CD4-positive, alpha-beta T cell (primary cell): ENCODE measurements at regions not wholly inside any gene's neighbourhood (a gene's known extent, or its start where the extent isn't known, plus 50 kb on each side); places are given as distances from the start of the nearest gene placed in this dataset.

Experiments
- ATAC-seq: fragments of 200-7000 bp; cut with Tn5 transposase; one replicate; pipeline ENCODE4 v1.10.0; 2022; ENCODE audit warnings: mild to moderate bottlenecking; ENCODE audit not compliant: poor library complexity
- CTCF ChIA-PET: fragments of 350-600 bp; sonication (Branson Sonifier 250); formaldehyde crosslinking; loops from one replicate; lab custom pipeline; 2021; ENCODE audit warnings: antibody characterized with exemption, inconsistent platforms; lab: Charles Lee
- POLR2A ChIA-PET: fragments of 350-600 bp; sonication (Branson Sonifier 250); formaldehyde crosslinking; loops from one replicate; lab custom pipeline; 2021; ENCODE audit warnings: antibody characterized with exemption, inconsistent platforms; lab: Charles Lee
- DNase-seq, 14 experiments: peaks; one replicate each; pipeline ENCODE4 v3.0.0-alpha.2; 2013 to 2020; ENCODE audit warnings: mixed read lengths in 2 of 14
- H3K27ac ChIP-seq, 2 donors: one replicate each; pipeline versions ENCODE4 v1.5.1 to v1.7.0; 2013; ENCODE audit warnings: low read length in 2 of 2, low read depth in 1 of 2, mild to moderate bottlenecking in 1 of 2
- H3K27me3 ChIP-seq, 2 experiments: 1 replicate in 1 of 2; 2 replicates in 1 of 2; pipeline versions ENCODE4 v1.6.1 to v1.7.0; 2013; ENCODE audit warnings: low read length in 2 of 2, control low read depth in 1 of 2, mild to moderate bottlenecking in 1 of 2, moderate library complexity in 1 of 2; ENCODE audit not compliant: insufficient read depth in 2 of 2, control insufficient read depth in 1 of 2
- H3K36me3 ChIP-seq: one replicate; pipeline ENCODE4 v1.6.1; 2013; ENCODE audit warnings: low read length, control low read depth; ENCODE audit not compliant: insufficient read depth
- H3K4me1 ChIP-seq: one replicate; pipeline ENCODE4 v1.6.1; 2013; ENCODE audit warnings: low read length, control low read depth; ENCODE audit not compliant: insufficient read depth
- H3K4me3 ChIP-seq: one replicate; pipeline ENCODE4 v1.5.1; 2013; ENCODE audit warnings: mild to moderate bottlenecking, low read length, moderate library complexity
- H3K9me3 ChIP-seq, 2 experiments: 1 replicate in 1 of 2; 2 replicates in 1 of 2; pipeline versions ENCODE4 v1.6.1 to v1.7.0; 2013; ENCODE audit warnings: low read length in 2 of 2, mild to moderate bottlenecking in 2 of 2, control low read depth in 1 of 2, moderate library complexity in 1 of 2; ENCODE audit not compliant: control insufficient read depth in 1 of 2, insufficient read depth in 1 of 2
- H3K27ac Mint-ChIP-seq: one replicate; pipeline ENCODE4 v1.8.0; 2020; ENCODE audit warnings: mixed read lengths
- H3K27me3 Mint-ChIP-seq: one replicate; pipeline ENCODE4 v1.8.0; 2021; ENCODE audit warnings: mixed read lengths
- H3K36me3 Mint-ChIP-seq: one replicate; pipeline ENCODE4 v1.8.0; 2021; ENCODE audit warnings: low read depth, mixed read lengths
- H3K4me1 Mint-ChIP-seq: one replicate; pipeline ENCODE4 v1.8.0; 2021; ENCODE audit warnings: low read depth, mixed read lengths
- H3K4me3 Mint-ChIP-seq: one replicate; pipeline ENCODE4 v1.8.0; 2020; ENCODE audit warnings: mild to moderate bottlenecking, mixed read lengths
- H3K9me3 Mint-ChIP-seq: one replicate; pipeline ENCODE4 v1.8.0; 2020; ENCODE audit warnings: mixed read lengths
- intact Hi-C, 2 experiments: fragments of 100-400 bp; cut with DNase I in 1 of 2; cut with micrococcal nuclease in 1 of 2; formaldehyde crosslinking; loops; one replicate each; pipeline versions ENCODE4 v1.15.1 to v1.9.0; 2023 to 2025; cut with DNase I, micrococcal nuclease
- TF ChIP-seq, protein P1 (sequence below): fragments of 200-600 bp; IDR thresholded peaks from one replicate; pipeline ENCODE4 v1.8.0; 2022; ENCODE audit warnings: antibody characterized with exemption, mild to moderate bottlenecking

DNA sequence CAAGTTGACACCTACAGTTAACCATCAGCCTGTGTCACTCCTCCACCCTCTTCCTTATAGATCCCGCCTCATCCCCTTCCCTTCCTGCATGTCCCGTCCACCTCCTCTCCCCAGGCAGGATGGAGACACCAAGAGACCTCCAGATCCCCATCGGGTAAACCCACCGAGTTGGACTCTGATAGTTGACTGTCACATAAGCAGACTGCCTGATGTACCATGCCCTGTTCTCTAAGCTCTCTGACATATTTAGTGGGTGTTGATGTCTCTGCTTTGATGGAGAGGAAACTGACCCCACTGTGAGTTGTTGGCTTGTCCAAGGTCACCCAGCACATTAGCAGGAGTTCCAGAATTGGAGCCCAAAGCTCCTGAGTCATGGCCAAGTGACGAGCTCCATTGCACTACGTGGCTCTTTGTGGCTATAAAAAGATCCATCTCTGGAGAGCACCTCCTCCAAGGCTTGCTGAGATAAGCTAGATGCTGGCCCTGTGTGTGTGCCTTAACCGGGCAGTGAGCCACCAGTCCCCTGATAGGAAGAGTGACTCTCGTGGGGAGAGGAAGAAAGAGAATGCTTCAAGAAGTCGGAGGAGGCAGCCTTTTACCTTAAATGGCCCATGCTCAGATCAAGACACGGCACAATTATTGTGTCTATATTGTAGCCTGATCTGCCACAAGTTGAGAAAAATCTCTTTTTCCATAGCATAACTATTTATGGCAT lies 236.0 kb upstream of the ECI2 start:
- H3K36me3 ChIP-seq = no peaks in the 10 kb centered on the region
- no peak overlapping the region for H3K27ac Mint-ChIP-seq
- TF ChIP-seq, protein P1, sequence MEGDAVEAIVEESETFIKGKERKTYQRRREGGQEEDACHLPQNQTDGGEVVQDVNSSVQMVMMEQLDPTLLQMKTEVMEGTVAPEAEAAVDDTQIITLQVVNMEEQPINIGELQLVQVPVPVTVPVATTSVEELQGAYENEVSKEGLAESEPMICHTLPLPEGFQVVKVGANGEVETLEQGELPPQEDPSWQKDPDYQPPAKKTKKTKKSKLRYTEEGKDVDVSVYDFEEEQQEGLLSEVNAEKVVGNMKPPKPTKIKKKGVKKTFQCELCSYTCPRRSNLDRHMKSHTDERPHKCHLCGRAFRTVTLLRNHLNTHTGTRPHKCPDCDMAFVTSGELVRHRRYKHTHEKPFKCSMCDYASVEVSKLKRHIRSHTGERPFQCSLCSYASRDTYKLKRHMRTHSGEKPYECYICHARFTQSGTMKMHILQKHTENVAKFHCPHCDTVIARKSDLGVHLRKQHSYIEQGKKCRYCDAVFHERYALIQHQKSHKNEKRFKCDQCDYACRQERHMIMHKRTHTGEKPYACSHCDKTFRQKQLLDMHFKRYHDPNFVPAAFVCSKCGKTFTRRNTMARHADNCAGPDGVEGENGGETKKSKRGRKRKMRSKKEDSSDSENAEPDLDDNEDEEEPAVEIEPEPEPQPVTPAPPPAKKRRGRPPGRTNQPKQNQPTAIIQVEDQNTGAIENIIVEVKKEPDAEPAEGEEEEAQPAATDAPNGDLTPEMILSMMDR = no peak
- DNase-seq (no peak), ATAC-seq (no peak)
- H3K27me3 Mint-ChIP-seq = peaks cover 19% of the 10 kb centered on the region
- intact Hi-C loops = no loop called here
- H3K4me1 Mint-ChIP-seq = no peaks in the 10 kb centered on the region
- H3K4me1 ChIP-seq = no peaks in the 10 kb centered on the region
- ChIA-PET POLR2A (no interaction called here), CTCF (no interaction called here)
- no peak overlapping the region for H3K4me3 Mint-ChIP-seq
- H3K9me3 ChIP-seq = peaks cover 0 to 4% of the 10 kb centered on the region in 2 experiments
- no peak overlapping the region for H3K4me3 ChIP-seq
- H3K27ac ChIP-seq = no peak overlapping the region
- no peaks in the 10 kb centered on the region for H3K9me3 Mint-ChIP-seq
- no peaks in the 10 kb centered on the region for H3K27me3 ChIP-seq
- no peaks in the 10 kb centered on the region for H3K36me3 Mint-ChIP-seq

DNA sequence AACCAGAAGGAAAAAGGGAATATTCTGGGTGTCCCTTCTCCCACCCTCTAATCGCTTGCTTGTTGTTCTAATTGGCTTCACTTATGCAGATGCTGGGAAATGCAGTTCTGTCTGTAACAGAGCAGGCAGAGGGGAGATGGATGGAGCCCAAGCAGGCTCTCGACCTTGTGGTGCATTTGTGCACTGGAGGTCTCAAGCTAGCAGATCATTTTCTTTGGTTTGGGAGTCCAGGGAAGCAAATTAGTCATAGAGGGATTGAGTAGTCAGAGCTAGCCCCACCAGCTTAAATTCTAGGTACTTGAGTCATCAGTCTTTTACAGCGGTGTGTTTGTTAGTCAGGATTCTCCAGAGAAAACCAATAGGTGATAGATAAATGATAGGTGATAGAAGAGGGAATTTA lies 234.7 kb upstream of the ECI2 start:
- Histone ChIP-seq H3K4me1 (no peaks in the 10 kb centered on the region), H3K27me3 (no peaks in the 10 kb centered on the region), H3K27ac (no peak overlapping the region), H3K9me3 (no peaks in the 10 kb centered on the region), H3K4me3 (no peak overlapping the region), H3K36me3 (no peaks in the 10 kb centered on the region)
- DNase-seq (no peak), ATAC-seq (no peak)
- Mint-ChIP-seq H3K4me3 (no peak overlapping the region), H3K27ac (no peak overlapping the region), H3K27me3 (peaks cover 15% of the 10 kb centered on the region), H3K9me3 (no peaks in the 10 kb centered on the region), H3K36me3 (no peaks in the 10 kb centered on the region), H3K4me1 (no peaks in the 10 kb centered on the region)
- intact Hi-C loops = no loop called here
- POLR2A ChIA-PET = no interaction called here
- CTCF ChIA-PET = no interaction called here
- TF ChIP-seq, protein P1 = no peak

DNA sequence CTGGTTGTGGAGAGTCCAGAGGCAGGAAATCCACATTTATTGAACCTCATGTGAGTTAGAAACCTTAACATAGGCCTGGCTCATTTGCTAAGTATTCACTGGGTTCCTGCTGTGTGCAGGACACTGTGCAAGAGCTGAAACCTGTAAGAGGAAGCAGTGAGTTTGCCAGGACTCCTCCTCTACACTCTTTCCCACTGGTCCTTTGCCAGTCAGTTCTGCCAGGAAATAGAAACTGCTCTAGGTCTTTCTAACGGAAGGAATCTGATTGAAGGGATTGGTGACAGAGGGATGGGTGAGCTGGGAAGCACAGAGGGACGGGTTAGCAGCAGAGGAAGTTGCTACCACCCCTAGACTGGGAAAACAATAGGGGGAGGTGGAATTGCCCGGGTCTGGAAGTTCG lies 234.2 kb upstream of the ECI2 start:
- Histone ChIP-seq H3K4me3 (no peak overlapping the region), H3K27me3 (no peaks in the 10 kb centered on the region), H3K27ac (no peak overlapping the region), H3K4me1 (no peaks in the 10 kb centered on the region), H3K36me3 (no peaks in the 10 kb centered on the region), H3K9me3 (no peaks in the 10 kb centered on the region)
- ChIA-PET CTCF (no interaction called here), POLR2A (no interaction called here)
- no peak overlapping the region for H3K4me3 Mint-ChIP-seq
- no peaks in the 10 kb centered on the region for H3K36me3 Mint-ChIP-seq
- no peaks in the 10 kb centered on the region for H3K9me3 Mint-ChIP-seq
- H3K27me3 Mint-ChIP-seq = peaks cover 14% of the 10 kb centered on the region
- no peak for ATAC-seq
- TF ChIP-seq, protein P1 = no peak
- no peaks in the 10 kb centered on the region for H3K4me1 Mint-ChIP-seq
- no peak for DNase-seq
- no peak overlapping the region for H3K27ac Mint-ChIP-seq
- intact Hi-C loops = no loop called here
